Osteoblast (primary cell): ENCODE measurements at regions not wholly inside any gene's neighbourhood (a gene's known extent, or its start where the extent isn't known, plus 50 kb on each side); places are given as distances from the start of the nearest gene placed in this dataset.

ENCODE experiments used
- DNase-seq: peaks from one replicate; pipeline ENCODE4 v3.0.0; 2011; ENCODE audit warnings: low spot score, mixed read lengths; ENCODE audit not compliant: insufficient read length; ENCODE audit errors: missing footprints
- H2AFZ ChIP-seq: 2 replicates; pipeline ENCODE4 v1.6.0; 2011; ENCODE audit warnings: mild to moderate bottlenecking, low read length
- H3K27ac ChIP-seq: 2 replicates; pipeline ENCODE4 v1.5.1; 2011; ENCODE audit warnings: mild to moderate bottlenecking, low read depth, low read length, moderate library complexity
- H3K27me3 ChIP-seq: 2 replicates; pipeline ENCODE4 v1.6.0; 2012; ENCODE audit warnings: mild to moderate bottlenecking, control low read depth, inconsistent platforms, low read length, moderate library complexity; ENCODE audit not compliant: insufficient read depth
- H3K36me3 ChIP-seq: 2 replicates; pipeline ENCODE4 v1.5.1; 2011; ENCODE audit warnings: mild to moderate bottlenecking, low read length, control low read depth, moderate library complexity; ENCODE audit not compliant: insufficient read depth
- H3K4me1 ChIP-seq: 2 replicates; pipeline ENCODE4 v1.5.1; 2011; ENCODE audit warnings: mild to moderate bottlenecking, low read length, control low read depth, moderate library complexity; ENCODE audit not compliant: insufficient read depth
- H3K4me2 ChIP-seq: 2 replicates; pipeline ENCODE4 v1.6.0; 2011; ENCODE audit warnings: mild to moderate bottlenecking, low read length; ENCODE audit not compliant: insufficient read depth
- H3K4me3 ChIP-seq: fragments of 200-600 bp; sonication (generic); 3 replicates; pipeline ENCODE4 v1.5.1; 2012; ENCODE audit warnings: mild to moderate bottlenecking, low read length, inconsistent platforms; ENCODE audit not compliant: insufficient read depth
- H3K79me2 ChIP-seq: 2 replicates; pipeline ENCODE4 v1.6.0; 2012; ENCODE audit warnings: mild to moderate bottlenecking, low read length, control low read depth, inconsistent platforms; ENCODE audit not compliant: insufficient read depth
- H3K9me3 ChIP-seq: 2 replicates; pipeline ENCODE4 v1.5.1; 2011; ENCODE audit warnings: low read depth, low read length, control low read depth
- H4K20me1 ChIP-seq: 2 replicates; pipeline ENCODE4 v1.6.0; 2012; ENCODE audit warnings: mild to moderate bottlenecking, low read length, control low read depth; ENCODE audit not compliant: insufficient read depth
- TF ChIP-seq, protein P1 (sequence below): IDR thresholded peaks from 2 replicates; pipeline ENCODE4 v1.5.1; 2011; ENCODE audit warnings: mild to moderate bottlenecking, low read depth, low read length, moderate library complexity; ENCODE audit errors: extremely low read depth

DNA sequence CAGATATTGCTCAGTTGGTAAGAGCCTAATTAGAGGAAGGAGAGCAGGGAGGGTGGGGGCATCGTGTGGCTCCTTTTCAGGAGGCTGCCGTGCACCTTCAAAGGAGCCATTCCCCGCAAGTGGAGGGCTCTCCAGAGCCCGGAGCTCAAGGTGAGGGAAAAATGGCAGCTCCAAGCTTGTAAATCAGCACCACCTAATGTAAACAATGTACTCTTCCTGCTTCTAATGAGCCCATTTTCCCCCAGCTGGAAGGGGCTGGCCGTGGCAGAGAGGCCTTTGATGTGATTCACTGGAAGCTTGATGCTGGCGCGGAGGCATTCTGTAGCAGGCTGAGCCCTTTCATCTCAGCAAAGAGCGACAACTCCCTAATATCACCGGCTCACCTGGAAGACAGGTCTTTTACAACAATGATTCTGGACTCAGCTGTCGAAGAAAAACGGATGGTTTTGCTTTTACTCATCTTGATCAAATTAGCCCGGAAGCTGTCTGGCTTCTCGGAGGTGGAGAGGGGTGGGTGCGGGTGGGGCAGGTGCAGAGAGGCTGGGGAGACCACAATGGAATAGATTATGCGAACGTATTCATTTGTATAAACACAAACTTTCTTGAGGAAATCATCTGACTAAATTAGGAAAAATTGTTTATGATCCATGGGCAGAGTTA is 112.5 kb downstream of the RRAGC start:
- H3K36me3 ChIP-seq = no peaks in the 10 kb centered on the region
- no peaks in the 10 kb centered on the region for H3K9me3 ChIP-seq
- H3K79me2 ChIP-seq = no peaks in the 10 kb centered on the region
- H4K20me1 ChIP-seq = no peaks in the 10 kb centered on the region
- no peak overlapping the region for H3K4me3 ChIP-seq
- no peak overlapping the region for H3K27ac ChIP-seq
- no peaks in the 10 kb centered on the region for H3K4me1 ChIP-seq
- no peak for DNase-seq
- H2AFZ ChIP-seq = no peak overlapping the region
- TF ChIP-seq, protein P1, sequence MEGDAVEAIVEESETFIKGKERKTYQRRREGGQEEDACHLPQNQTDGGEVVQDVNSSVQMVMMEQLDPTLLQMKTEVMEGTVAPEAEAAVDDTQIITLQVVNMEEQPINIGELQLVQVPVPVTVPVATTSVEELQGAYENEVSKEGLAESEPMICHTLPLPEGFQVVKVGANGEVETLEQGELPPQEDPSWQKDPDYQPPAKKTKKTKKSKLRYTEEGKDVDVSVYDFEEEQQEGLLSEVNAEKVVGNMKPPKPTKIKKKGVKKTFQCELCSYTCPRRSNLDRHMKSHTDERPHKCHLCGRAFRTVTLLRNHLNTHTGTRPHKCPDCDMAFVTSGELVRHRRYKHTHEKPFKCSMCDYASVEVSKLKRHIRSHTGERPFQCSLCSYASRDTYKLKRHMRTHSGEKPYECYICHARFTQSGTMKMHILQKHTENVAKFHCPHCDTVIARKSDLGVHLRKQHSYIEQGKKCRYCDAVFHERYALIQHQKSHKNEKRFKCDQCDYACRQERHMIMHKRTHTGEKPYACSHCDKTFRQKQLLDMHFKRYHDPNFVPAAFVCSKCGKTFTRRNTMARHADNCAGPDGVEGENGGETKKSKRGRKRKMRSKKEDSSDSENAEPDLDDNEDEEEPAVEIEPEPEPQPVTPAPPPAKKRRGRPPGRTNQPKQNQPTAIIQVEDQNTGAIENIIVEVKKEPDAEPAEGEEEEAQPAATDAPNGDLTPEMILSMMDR = no peak
- H3K4me2 ChIP-seq = no peak overlapping the region
- H3K27me3 ChIP-seq = peaks cover 2% of the 10 kb centered on the region

DNA sequence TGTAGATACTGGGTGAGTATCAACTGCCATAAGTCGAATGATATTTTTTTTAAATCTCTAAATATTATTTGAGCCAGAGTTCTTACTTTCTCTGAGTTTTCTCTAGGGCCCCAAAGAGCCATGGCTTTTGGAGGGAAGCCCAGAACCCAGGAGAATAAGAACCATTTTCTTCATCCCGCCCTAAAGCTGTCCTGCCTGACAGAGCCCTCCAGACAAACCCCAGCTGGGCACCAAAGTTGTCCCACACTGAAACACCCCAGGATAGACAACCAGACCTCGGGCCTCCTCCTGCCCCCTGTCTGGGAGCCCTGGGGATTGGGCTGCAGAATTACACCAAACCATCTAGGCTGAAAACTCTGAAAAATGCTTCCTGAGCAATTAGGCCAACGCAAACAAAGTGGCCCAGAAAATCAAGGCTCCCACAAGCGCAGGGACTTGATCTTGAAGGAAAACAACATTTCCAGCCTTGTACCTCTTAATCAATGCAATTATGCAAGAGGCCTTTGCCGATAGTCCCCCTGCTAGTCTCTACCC is 113.1 kb downstream of the RRAGC start:
- no peaks in the 10 kb centered on the region for H3K36me3 ChIP-seq
- no peak overlapping the region for H2AFZ ChIP-seq
- no peak for DNase-seq
- TF ChIP-seq, protein P1 = no peak
- H4K20me1 ChIP-seq = no peaks in the 10 kb centered on the region
- no peaks in the 10 kb centered on the region for H3K79me2 ChIP-seq
- no peak overlapping the region for H3K4me2 ChIP-seq
- H3K9me3 ChIP-seq = no peaks in the 10 kb centered on the region
- no peak overlapping the region for H3K27ac ChIP-seq
- H3K4me1 ChIP-seq = no peaks in the 10 kb centered on the region
- H3K4me3 ChIP-seq = no peak overlapping the region
- H3K27me3 ChIP-seq = peaks cover 2% of the 10 kb centered on the region

DNA sequence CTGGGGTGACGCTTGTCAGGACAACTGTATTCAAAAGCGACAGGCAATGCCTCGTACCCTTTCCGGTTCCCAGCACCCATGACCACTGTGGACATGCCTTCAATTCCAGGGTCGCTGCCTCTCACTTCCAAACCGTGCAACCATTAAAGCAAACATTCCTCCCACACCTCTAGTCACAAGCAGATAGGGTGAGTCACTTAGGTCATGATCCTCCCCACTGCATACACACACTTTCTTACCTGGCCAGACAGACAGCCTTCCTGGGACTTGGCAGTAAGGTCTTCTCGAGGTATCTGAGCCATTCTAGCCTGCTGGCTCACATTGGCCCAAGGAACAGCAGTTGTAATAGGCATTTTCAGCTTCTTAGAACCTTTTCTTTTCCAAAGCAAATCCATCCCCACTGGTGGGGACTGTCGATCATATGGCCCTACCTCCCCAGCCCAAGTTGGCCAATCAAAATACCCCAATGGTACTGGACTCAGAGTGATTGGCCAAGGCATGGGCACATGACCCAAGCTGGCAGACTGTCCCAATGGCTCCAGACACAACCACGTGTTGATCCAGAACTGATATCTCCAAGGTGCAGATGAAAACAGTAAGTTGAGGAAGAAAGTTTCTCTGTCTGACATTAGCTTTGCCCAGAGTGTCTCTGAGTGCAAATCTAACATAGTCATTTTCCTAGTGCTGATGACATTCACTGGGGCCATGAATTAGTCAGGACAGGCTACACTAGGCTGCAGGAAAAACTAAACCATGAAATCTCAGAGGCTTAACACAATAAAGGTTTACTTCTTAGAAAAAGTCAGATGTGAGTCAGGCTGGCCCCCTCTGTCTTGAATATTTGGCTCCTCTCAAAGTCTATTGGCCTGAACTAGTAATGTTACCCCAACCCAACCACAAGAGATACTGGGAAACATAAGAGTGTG is 113.8 kb downstream of the RRAGC start:
- no peaks in the 10 kb centered on the region for H3K36me3 ChIP-seq
- no peaks in the 10 kb centered on the region for H3K4me1 ChIP-seq
- H3K27ac ChIP-seq = no peak overlapping the region
- peaks cover 4% of the 10 kb centered on the region for H3K27me3 ChIP-seq
- TF ChIP-seq, protein P1 = no peak
- H2AFZ ChIP-seq = no peak overlapping the region
- H3K79me2 ChIP-seq = no peaks in the 10 kb centered on the region
- H3K4me2 ChIP-seq = no peak overlapping the region
- H3K9me3 ChIP-seq = no peaks in the 10 kb centered on the region
- DNase-seq = no peak
- no peaks in the 10 kb centered on the region for H4K20me1 ChIP-seq
- H3K4me3 ChIP-seq = no peak overlapping the region
